DND-41 (cell line): ENCODE measurements at regions not wholly inside any gene's neighbourhood (a gene's known extent, or its start where the extent isn't known, plus 50 kb on each side); places are given as distances from the start of the nearest gene placed in this dataset.

Experiments used
- CTCF ChIP-seq: IDR thresholded peaks from 2 replicates; pipeline ENCODE4 v1.5.1; 2012; ENCODE audit warnings: borderline replicate concordance, low read length, moderate library complexity, mild to moderate bottlenecking; ENCODE audit not compliant: poor library complexity, severe bottlenecking; ENCODE audit errors: extremely low read depth
- EZH2 ChIP-seq: IDR thresholded peaks from 3 replicates; pipeline ENCODE4 v1.6.1; 2012; ENCODE audit warnings: borderline replicate concordance, low read depth, mild to moderate bottlenecking, moderate library complexity, low read length, inconsistent platforms; ENCODE audit not compliant: severe bottlenecking

GRCh38 chr17:12312692-12313091 lies 292.0 kb downstream of the MAP2K4 start:
- no peak for TF ChIP-seq CTCF
- TF ChIP-seq EZH2: no peak
